Neuron (in vitro differentiated cells): ENCODE measurements at regions not wholly inside any gene's neighbourhood (a gene's known extent, or its start where the extent isn't known, plus 50 kb on each side); places are given as distances from the start of the nearest gene placed in this dataset.

Experiments used
- H2AFZ ChIP-seq: one replicate; pipeline ENCODE4 v1.6.1; 2013; ENCODE audit warnings: low read depth, mild to moderate bottlenecking, inconsistent platforms, low read length, moderate library complexity
- H3K27me3 ChIP-seq: one replicate; pipeline ENCODE4 v1.6.1; 2013; ENCODE audit warnings: low read length; ENCODE audit not compliant: insufficient read depth
- H3K36me3 ChIP-seq: one replicate; pipeline ENCODE4 v1.6.1; 2013; ENCODE audit warnings: low read length; ENCODE audit not compliant: insufficient read depth
- H3K4me1 ChIP-seq: one replicate; pipeline ENCODE4 v1.6.1; 2013; ENCODE audit warnings: low read length; ENCODE audit not compliant: insufficient read depth
- H3K4me3 ChIP-seq: 2 replicates; pipeline ENCODE4 v1.5.1; 2013; ENCODE audit warnings: mild to moderate bottlenecking, low read length, moderate library complexity
- H3K9me3 ChIP-seq: one replicate; pipeline ENCODE4 v1.6.1; 2013; ENCODE audit warnings: low read length

DNA sequence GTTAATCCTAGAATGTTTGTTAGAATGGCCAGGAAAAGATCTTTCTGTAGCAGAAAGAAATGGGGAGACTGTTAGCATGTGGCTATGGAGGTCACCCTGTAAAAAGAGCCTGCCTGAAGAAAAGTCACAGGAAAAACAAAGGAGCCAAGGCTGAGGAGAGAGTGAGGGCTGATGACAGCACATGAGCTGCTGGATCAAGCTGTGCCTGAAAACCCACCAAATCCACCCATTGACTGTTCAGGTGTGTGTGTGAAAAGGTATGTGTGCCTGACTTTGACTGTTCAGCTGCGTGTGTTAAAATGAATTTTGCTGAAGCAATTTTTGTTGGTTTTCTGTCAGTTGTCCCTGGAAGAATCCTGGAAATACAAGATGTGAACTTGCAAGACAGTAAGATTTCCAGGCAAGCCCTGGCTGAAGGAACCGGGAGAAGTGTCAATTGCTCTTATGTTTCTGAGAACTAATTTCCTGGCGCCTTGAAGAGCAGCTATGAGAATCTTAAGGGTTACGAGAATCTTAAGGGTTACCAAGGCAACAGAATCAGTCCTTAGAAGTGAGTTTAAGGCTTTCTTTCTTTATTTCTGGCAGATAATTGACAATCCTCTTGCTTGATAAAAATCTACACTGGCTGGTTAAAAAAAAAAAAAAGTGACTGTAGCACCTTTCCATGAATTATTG lies 73.0 kb upstream of the LGALSL start:
- Histone ChIP-seq H3K36me3 (no peaks in the 10 kb centered on the region), H3K27me3 (no peaks in the 10 kb centered on the region), H2AFZ (no peak overlapping the region), H3K4me3 (no peak overlapping the region), H3K9me3 (no peaks in the 10 kb centered on the region), H3K4me1 (no peaks in the 10 kb centered on the region)

DNA sequence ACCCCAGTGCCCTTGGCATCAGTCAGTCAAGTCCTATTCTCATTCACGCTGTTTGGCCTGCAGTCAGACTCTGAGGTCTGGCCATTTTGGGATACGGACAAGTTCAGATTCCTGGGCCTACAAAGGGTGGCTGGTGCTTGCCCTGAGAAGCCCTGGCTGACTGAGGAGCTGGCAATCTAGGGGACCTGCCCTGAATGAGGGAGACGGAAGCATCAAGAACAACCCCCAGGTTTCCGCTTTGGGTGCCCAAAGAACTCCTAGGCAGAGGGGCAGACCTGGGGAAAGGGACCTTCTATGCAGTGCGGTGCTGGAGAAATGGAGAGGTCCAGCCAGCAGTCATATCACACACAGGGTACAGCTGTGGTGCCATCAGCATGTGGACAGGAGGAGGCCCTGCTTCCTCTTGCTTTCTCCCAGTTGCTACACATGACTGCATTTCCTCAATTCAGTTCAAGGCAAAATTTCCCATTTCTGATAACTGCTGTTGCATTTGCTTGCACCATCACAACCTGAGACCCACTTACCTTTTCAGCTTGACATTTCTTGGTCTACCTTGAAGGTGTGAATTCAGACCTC lies 70.9 kb upstream of the LGALSL start:
- no peak overlapping the region for H2AFZ ChIP-seq
- H3K36me3 ChIP-seq: no peaks in the 10 kb centered on the region
- H3K27me3 ChIP-seq: no peaks in the 10 kb centered on the region

DNA sequence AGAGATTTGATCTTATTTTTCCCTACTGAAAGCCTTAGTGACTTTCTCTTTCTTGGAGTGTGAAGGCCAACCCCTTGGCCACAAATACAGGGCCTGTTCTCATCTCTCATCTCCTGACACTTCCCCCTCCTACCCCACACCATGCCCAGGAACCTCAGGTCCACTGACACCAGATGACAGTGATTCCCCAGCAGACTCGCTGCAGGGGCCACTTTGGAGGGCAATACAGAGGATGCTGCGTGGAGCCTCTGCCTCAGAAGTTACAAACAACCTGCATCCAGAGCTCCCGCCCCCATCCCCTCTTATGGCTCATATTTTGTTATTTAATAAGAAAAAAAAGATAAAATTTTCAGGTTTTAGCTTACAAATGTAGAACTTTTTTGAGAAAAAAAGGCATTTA lies 70.1 kb upstream of the LGALSL start:
- Histone ChIP-seq H2AFZ (no peak overlapping the region), H3K27me3 (no peaks in the 10 kb centered on the region), H3K9me3 (no peaks in the 10 kb centered on the region), H3K36me3 (no peaks in the 10 kb centered on the region), H3K4me1 (no peaks in the 10 kb centered on the region), H3K4me3 (no peak overlapping the region)

More for the DNA sequence above, 70.9 kb upstream of the LGALSL start:
- Histone ChIP-seq H3K9me3 (no peaks in the 10 kb centered on the region), H3K4me1 (no peaks in the 10 kb centered on the region), H3K4me3 (no peak overlapping the region)

DNA sequence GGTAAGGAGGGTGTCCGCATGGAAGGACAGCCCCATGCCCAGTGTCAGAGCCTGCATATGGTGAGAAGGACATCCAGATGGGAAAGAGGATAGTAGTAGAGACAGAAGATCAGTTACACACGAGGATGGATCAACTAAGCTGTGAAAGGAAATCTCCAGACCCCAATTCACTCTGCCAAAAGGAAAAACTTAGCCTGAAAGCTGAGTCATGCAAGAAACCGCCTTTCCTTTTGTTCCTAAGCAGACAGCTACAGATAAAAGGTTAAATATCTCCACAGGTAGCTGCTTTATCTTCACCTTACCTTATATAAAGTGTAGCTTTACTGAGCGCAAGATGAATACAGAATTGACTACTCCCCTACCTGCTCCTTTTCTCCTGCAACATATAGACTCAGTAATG lies 67.3 kb upstream of the LGALSL start:
- Histone ChIP-seq H2AFZ (no peak overlapping the region), H3K36me3 (no peaks in the 10 kb centered on the region), H3K27me3 (no peaks in the 10 kb centered on the region), H3K9me3 (no peaks in the 10 kb centered on the region), H3K4me1 (no peaks in the 10 kb centered on the region), H3K4me3 (no peak overlapping the region)

DNA sequence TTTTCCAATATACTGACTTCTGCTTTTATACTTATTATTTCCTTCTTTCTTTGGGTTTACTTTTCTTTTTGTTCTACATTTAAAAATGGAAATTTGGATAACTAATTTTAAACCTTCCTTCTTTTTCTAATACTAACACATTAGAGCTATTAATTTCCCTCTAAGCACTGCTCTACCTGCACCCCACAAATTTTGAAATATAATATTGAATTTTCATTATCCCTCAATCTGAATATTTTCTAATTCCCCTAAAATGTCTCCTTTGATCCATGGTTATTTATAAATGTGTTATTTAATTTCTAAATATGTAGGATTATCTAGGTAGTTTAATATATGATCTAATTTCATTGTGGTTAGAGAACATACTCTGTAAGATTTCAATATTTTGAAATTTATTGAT lies 63.4 kb upstream of the LGALSL start:
- Histone ChIP-seq H2AFZ (no peak overlapping the region), H3K36me3 (no peaks in the 10 kb centered on the region), H3K4me1 (no peaks in the 10 kb centered on the region), H3K27me3 (no peaks in the 10 kb centered on the region), H3K4me3 (no peak overlapping the region), H3K9me3 (no peaks in the 10 kb centered on the region)

DNA sequence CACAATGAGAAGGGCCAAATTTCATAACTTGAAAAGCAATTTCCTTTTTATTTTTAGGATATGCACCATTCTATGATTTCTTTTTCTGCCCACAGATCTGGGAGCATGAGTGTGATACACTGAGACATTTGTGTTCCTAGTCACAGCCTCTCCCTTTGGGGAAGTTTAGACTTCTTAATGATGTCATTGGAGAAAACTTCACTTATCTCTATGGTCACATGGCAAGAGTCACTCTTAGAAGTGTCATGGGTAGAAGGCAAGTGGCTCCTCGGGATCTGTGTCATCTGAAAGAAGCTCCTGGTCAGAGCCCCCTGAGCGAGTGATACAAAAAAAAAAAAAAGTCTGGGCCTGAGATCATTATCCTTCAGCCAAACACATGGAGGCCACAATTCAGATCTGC lies 62.5 kb upstream of the LGALSL start:
- Histone ChIP-seq H3K4me3 (no peak overlapping the region), H2AFZ (no peak overlapping the region), H3K9me3 (no peaks in the 10 kb centered on the region), H3K36me3 (no peaks in the 10 kb centered on the region), H3K27me3 (no peaks in the 10 kb centered on the region), H3K4me1 (no peaks in the 10 kb centered on the region)

DNA sequence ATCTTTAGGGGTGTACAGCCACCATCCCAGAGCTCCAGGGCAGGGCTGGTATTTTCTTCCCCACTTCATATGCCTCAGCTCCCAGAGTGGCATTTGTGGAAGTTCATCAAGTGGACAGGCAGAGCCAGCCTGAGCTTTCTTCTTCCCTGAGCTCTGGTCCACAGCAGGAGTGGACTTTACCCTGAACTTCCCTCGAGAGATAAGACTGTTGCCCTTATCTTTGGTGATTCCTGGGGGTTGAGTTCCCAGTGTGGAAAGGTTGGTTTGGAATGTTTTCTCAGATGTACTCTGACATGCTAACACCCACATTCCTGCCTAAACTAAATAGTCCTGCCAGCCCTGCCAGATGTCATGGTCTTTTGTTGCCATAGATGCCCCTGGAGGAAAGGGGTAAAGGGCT lies 62.0 kb upstream of the LGALSL start:
- Histone ChIP-seq H3K4me1 (no peaks in the 10 kb centered on the region), H3K36me3 (no peaks in the 10 kb centered on the region), H3K9me3 (no peaks in the 10 kb centered on the region), H3K4me3 (no peak overlapping the region), H2AFZ (no peak overlapping the region), H3K27me3 (no peaks in the 10 kb centered on the region)

DNA sequence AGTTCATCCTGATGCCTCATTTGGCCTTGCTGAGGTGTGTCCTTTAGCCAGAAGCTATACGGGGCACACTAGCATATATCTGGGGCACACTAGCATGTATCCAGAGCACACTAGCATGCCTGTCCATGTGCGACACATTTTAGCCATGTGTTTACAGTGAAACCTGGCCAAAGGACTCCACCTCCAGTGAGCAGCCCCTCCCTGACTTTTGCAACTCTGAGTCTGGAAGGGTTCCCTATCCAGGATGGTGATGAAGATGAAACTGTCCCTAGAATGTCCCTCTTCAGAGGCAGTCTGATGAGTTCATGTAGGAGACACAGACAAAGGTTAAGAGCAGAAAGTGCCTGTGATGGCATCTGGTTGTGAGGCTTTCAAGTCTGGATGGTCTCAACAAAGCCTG lies 61.4 kb upstream of the LGALSL start:
- no peaks in the 10 kb centered on the region for H3K36me3 ChIP-seq
- no peaks in the 10 kb centered on the region for H3K27me3 ChIP-seq
- H3K9me3 ChIP-seq: no peaks in the 10 kb centered on the region
- no peak overlapping the region for H2AFZ ChIP-seq
- no peak overlapping the region for H3K4me3 ChIP-seq
- H3K4me1 ChIP-seq: no peaks in the 10 kb centered on the region

DNA sequence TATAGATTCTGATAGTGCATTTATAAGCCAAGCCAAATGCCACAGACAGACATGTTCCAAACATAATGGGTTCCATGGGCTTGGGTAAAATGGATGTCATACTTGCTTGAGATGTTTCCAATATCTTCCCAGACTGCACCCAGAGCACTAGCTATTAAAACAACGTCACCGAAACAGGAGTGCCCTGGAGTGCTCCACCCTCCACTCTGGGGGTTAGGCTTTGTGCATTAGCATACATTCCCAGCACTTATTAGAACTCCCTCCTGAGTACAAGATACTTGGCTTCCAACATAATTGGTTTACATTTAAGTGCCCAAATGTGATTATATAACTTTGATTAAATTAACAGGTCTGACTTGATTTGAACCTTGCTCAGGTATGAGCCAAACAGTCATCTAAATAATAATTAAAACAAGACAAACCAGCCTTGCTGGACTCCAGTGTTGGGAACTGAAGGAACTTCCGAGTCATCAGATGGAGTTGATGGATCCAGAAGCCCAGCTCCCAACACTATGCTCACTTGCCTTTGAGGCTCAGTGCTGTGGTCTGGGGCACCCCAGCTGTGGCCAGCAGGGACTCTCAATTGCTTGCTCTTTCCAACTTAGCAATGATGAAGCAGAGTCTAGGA lies 60.5 kb upstream of the LGALSL start:
- Histone ChIP-seq H3K4me3 (no peak overlapping the region), H3K4me1 (no peaks in the 10 kb centered on the region), H3K27me3 (no peaks in the 10 kb centered on the region), H3K36me3 (no peaks in the 10 kb centered on the region), H2AFZ (no peak overlapping the region), H3K9me3 (no peaks in the 10 kb centered on the region)

DNA sequence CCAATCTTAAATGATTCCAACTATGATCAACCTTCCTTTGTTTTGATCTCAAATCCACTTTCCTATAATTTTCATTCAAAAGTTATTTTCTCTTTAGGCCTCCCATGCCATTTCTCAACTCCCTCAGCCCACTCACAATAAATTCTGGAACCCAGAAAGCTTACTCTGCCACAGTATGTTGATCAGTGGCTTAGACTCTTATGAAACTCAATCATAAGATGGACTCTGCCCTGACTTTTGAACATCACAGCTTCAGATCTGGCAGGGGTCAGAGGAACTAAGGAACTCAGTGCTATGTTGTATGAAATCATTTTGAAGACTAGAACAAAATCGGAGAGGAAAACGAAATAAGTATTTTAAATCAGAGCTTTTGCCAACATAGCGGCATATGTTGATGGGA lies 59.8 kb upstream of the LGALSL start:
- H3K36me3 ChIP-seq: no peaks in the 10 kb centered on the region
- no peak overlapping the region for H2AFZ ChIP-seq
- no peaks in the 10 kb centered on the region for H3K27me3 ChIP-seq
- no peaks in the 10 kb centered on the region for H3K4me1 ChIP-seq
- no peaks in the 10 kb centered on the region for H3K9me3 ChIP-seq
- H3K4me3 ChIP-seq: no peak overlapping the region

DNA sequence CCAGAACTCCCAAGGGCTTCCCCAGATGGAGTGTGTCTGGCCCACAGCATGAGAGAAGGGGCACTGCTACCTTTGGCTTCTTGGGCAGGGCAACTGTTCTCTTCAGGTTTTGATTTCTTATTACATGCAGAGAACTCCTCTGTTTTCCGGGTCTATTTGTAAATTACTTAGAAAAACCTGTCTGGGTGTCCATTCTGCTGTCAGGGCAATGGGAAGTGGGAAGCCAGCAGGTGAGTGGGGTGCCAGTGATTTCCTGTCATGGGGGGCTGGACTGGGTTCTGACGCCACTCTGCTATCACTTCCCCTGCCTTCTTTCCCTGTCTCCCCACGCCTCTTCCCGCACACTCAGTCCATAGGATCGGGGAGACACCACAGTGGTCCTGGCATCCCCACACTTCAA lies 58.0 kb upstream of the LGALSL start:
- Histone ChIP-seq H3K4me3 (no peak overlapping the region), H3K36me3 (no peaks in the 10 kb centered on the region), H2AFZ (no peak overlapping the region), H3K4me1 (no peaks in the 10 kb centered on the region), H3K27me3 (no peaks in the 10 kb centered on the region), H3K9me3 (no peaks in the 10 kb centered on the region)

DNA sequence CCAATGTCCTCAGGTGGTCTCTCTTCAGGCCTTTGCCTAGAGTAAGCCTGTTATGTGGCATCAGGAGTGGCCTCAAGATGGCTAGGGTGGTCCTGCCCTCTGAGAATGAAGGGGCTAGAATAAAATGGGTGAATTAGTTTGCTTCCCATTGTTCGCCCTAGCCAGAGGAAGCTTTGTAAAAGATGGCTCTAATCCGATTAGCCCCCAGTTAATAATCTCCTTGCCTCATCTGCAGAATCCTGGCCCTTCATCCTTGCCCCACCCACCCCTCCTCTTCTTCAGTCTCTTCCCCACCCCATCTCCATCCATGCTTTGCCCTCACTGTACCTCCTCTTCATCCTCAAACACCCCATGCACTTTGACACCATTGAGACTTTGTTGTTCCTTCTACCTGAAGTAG lies 57.4 kb upstream of the LGALSL start:
- Histone ChIP-seq H3K9me3 (no peaks in the 10 kb centered on the region), H3K36me3 (no peaks in the 10 kb centered on the region), H3K4me3 (no peak overlapping the region), H2AFZ (no peak overlapping the region), H3K4me1 (no peaks in the 10 kb centered on the region), H3K27me3 (no peaks in the 10 kb centered on the region)

DNA sequence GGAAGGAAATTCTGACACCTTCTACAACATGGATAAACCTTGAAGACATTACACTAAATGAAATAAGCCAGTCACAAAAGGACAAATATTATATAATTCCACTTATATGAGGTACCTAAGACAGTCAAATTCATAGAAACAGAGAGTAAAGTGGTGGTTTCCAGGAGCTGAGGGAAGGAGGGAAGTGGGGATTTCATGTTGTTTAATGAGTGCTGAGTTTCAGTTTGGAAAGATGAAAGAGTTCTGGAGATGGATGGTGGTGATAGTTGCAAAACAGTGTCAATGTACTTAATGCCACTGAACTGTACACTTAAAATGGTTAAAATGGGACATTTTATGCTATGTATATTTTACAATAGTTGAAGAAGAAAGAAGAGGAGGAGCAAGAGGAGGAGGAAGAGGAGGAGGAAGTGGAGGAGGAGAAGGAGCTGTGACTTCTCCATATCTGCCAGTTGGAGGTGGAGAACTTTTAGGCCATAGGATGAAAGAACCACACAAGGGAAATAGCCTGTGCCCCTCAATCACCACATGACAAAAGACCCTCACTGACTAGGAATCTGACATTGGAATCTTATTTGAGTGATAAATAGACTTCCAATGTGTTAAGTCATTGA lies 55.3 kb upstream of the LGALSL start:
- Histone ChIP-seq H2AFZ (no peak overlapping the region), H3K27me3 (no peaks in the 10 kb centered on the region), H3K36me3 (no peaks in the 10 kb centered on the region), H3K4me3 (no peak overlapping the region), H3K9me3 (no peaks in the 10 kb centered on the region), H3K4me1 (peaks cover 11% of the 10 kb centered on the region)
